ENCODE measurements at regions not wholly inside any gene's neighbourhood (a gene's known extent, or its start where the extent isn't known, plus 50 kb on each side); places are given as distances from the start of the nearest gene placed in this dataset.
"Not testable (repeated sequence)": the region's sequence is repeated elsewhere in the genome, so short reads cannot be mapped to it uniquely, and the experiment has no call there.

GRCh38 chr14:104268295-104268694 lies 129.9 kb downstream of the KIF26A start:
- no TSS peak for BruUV-seq (replicated peaks)

DNA sequence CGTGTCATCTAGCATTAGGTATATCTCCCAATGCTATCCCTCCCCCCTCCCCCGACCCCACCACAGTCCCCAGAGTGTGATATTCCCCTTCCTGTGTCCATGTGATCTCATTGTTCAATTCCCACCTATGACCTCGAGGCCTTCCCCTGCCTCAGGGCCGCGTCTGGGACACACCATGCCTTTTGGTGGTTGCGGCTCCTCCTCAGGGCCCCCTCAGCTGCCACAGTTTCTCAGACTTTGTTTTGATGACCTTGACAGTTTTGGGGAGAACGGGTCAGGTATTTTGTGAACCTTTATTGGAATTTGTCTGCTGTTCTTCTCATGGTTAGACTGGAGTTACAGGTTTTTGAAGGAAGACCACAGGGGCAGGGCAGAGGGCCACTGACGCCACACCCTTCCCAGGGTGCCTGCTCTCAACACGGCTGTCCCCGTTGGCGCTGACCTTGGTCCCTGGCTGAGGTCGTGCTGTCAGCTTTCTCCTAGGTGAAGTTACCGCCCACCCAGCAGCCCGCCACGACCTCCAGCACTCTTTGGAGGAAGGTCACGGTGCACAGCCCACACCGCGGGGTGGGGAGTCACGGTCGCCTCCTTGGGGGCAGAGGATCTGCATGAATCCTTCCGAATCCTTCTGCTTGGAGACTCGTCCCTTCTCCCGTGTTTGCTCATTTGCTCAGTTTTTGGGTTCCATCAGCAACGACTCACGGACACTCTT lies 130.5 kb downstream of the KIF26A start:
- TF ChIP-seq, protein P1, sequence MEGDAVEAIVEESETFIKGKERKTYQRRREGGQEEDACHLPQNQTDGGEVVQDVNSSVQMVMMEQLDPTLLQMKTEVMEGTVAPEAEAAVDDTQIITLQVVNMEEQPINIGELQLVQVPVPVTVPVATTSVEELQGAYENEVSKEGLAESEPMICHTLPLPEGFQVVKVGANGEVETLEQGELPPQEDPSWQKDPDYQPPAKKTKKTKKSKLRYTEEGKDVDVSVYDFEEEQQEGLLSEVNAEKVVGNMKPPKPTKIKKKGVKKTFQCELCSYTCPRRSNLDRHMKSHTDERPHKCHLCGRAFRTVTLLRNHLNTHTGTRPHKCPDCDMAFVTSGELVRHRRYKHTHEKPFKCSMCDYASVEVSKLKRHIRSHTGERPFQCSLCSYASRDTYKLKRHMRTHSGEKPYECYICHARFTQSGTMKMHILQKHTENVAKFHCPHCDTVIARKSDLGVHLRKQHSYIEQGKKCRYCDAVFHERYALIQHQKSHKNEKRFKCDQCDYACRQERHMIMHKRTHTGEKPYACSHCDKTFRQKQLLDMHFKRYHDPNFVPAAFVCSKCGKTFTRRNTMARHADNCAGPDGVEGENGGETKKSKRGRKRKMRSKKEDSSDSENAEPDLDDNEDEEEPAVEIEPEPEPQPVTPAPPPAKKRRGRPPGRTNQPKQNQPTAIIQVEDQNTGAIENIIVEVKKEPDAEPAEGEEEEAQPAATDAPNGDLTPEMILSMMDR (IDR thresholded peaks at IDR 0.05; ENCODE audit: insufficient read depth in 1 of 2, low read depth in 1 of 2, low read length in 1 of 2, severe bottlenecking in 1 of 2, unreplicated experiment in 1 of 2): no peak
- Mint-ChIP-seq H3K4me3 (ENCODE audit: unreplicated experiment) (no peak overlapping the region), H3K27ac (ENCODE audit: unreplicated experiment) (no peak overlapping the region), H3K4me1 (ENCODE audit: low read depth, unreplicated experiment) (no peaks in the 10 kb centered on the region), H3K9me3 (ENCODE audit: unreplicated experiment) (no peaks in the 10 kb centered on the region), H3K27me3 (ENCODE audit: insufficient read depth, unreplicated experiment) (peaks cover 2% of the 10 kb centered on the region), H3K36me3 (ENCODE audit: insufficient read depth, unreplicated experiment) (no peaks in the 10 kb centered on the region)
- ChIA-PET CTCF (no interaction called here), POLR2A (no interaction called here)
- DNase-seq: no peak
- Histone ChIP-seq H3K4me1 (no peaks in the 10 kb centered on the region), H3K4me3 (ENCODE audit: low read depth, low read length) (no peak overlapping the region), H3K9me3 (no peaks in the 10 kb centered on the region), H3K36me3 (ENCODE audit: control insufficient read depth, insufficient read depth, low read length) (no peaks in the 10 kb centered on the region), H3K27me3 (replicated peaks; ENCODE audit: control insufficient read depth, insufficient read depth, low read length) (no peaks in the 10 kb centered on the region)
- no TSS peak for BruUV-seq (replicated peaks)
- intact Hi-C loops (cut with micrococcal nuclease; ENCODE audit: unreplicated experiment): no loop called here

More at GRCh38 chr14:104268295-104268694, 129.9 kb downstream of the KIF26A start:
- no peaks in the 10 kb centered on the region for H3K36me3 Mint-ChIP-seq (ENCODE audit: insufficient read depth, unreplicated experiment)
- H3K4me3 ChIP-seq (ENCODE audit: low read depth, low read length): no peak overlapping the region
- H3K9me3 Mint-ChIP-seq (ENCODE audit: unreplicated experiment): no peaks in the 10 kb centered on the region
- H3K4me3 Mint-ChIP-seq (ENCODE audit: unreplicated experiment): no peak overlapping the region
- TF ChIP-seq, protein P1 (IDR thresholded peaks at IDR 0.05; ENCODE audit: insufficient read depth in 1 of 2, low read depth in 1 of 2, low read length in 1 of 2, severe bottlenecking in 1 of 2, unreplicated experiment in 1 of 2): no peak
- no peaks in the 10 kb centered on the region for H3K36me3 ChIP-seq (ENCODE audit: control insufficient read depth, insufficient read depth, low read length)
- ChIA-PET CTCF (no interaction called here), POLR2A (no interaction called here)
- peaks cover 2% of the 10 kb centered on the region for H3K27me3 Mint-ChIP-seq (ENCODE audit: insufficient read depth, unreplicated experiment)
- intact Hi-C loops (cut with micrococcal nuclease; ENCODE audit: unreplicated experiment): no loop called here
- H3K27me3 ChIP-seq (replicated peaks; ENCODE audit: control insufficient read depth, insufficient read depth, low read length): no peaks in the 10 kb centered on the region
- H3K27ac Mint-ChIP-seq (ENCODE audit: unreplicated experiment): no peak overlapping the region
- H3K4me1 Mint-ChIP-seq (ENCODE audit: low read depth, unreplicated experiment): no peaks in the 10 kb centered on the region
- no peak for DNase-seq
- no peaks in the 10 kb centered on the region for H3K9me3 ChIP-seq
- no peaks in the 10 kb centered on the region for H3K4me1 ChIP-seq

DNA sequence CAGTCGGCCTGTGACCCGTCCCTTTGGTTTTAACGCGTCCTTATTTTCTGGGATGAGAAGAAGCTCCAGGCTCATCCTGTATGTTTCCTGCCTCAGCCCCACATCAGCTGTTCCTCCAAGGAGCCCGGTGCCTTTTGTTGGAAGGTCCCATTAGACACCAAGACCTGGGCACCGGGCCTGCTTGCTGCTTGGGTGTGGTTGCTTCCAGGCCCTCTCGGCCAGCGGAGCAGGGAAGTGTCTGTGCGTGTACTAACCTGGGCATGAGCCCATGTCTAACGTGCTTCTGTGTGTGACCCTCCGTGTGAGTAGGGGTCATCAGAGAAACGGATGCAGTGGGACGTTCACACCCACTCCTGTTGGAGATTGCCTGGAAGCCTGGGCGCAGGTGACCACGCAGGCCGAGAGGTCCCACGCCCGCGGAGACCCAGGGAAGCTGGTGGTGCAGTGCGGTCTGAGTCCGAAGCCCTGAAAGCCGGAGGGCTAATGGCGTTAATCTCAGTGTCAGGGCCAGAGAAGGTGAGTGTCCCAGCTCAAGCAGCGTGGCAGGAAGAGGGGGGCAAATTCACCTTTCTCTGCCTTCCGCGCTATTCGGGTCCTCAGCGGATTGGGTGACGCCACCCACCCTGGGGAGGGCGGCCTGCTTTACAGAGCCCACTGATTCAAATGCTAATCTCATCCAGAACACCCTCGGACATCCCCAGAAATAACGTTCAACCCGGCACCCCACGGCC lies 131.3 kb downstream of the KIF26A start:
- H3K36me3 ChIP-seq (ENCODE audit: control insufficient read depth, insufficient read depth, low read length); H3K36me3 Mint-ChIP-seq (ENCODE audit: insufficient read depth, unreplicated experiment); POLR2A ChIA-PET; CTCF ChIA-PET; H3K9me3 Mint-ChIP-seq (ENCODE audit: unreplicated experiment); H3K4me3 ChIP-seq (ENCODE audit: low read depth, low read length); H3K27me3 Mint-ChIP-seq (ENCODE audit: insufficient read depth, unreplicated experiment); intact Hi-C loops (cut with micrococcal nuclease; ENCODE audit: unreplicated experiment); DNase-seq; H3K27me3 ChIP-seq (replicated peaks; ENCODE audit: control insufficient read depth, insufficient read depth, low read length); H3K4me1 Mint-ChIP-seq (ENCODE audit: low read depth, unreplicated experiment); BruUV-seq (replicated peaks); H3K9me3 ChIP-seq; H3K4me3 Mint-ChIP-seq (ENCODE audit: unreplicated experiment); H3K27ac Mint-ChIP-seq (ENCODE audit: unreplicated experiment); H3K4me1 ChIP-seq: not testable (repeated sequence)
